HepG2 (cell line): ENCODE measurements at regions not wholly inside any gene's neighbourhood (a gene's known extent, or its start where the extent isn't known, plus 50 kb on each side); places are given as distances from the start of the nearest gene placed in this dataset.

Experiments used
- CC2D1A ChIP-seq: sonication (generic); formaldehyde crosslinking; IDR thresholded peaks from 2 replicates; pipeline ENCODE4 v1.8.1; 2023; ENCODE audit warnings: mild to moderate bottlenecking, missing genetic modification reagents
- KAT2B ChIP-seq: fragments of 150-350 bp; IDR thresholded peaks from 2 replicates; pipeline ENCODE4 v1.6.1; 2014; ENCODE audit warnings: low read depth, low read length, borderline replicate concordance
- MLLT10 ChIP-seq: sonication (generic); formaldehyde crosslinking; IDR thresholded peaks from 2 replicates; pipeline ENCODE4 v1.4.0; 2020; ENCODE audit warnings: missing genetic modification reagents
- NFYB ChIP-seq: sonication (generic); formaldehyde crosslinking; IDR thresholded peaks from 2 replicates; pipeline ENCODE4 v1.4.0; 2020; ENCODE audit warnings: missing genetic modification reagents
- PPARG ChIP-seq: conservative IDR thresholded peaks from 2 replicates; pipeline ENCODE4 v1.6.1; 2016; ENCODE audit warnings: missing biosample characterization, missing genetic modification reagents
- TBX3 ChIP-seq: fragments of 450-650 bp; IDR thresholded peaks from 2 replicates; pipeline ENCODE4 v1.6.1; 2017; ENCODE audit warnings: antibody characterized with exemption, mild to moderate bottlenecking, inconsistent platforms, borderline replicate concordance
- ZBTB3 ChIP-seq: sonication (generic); formaldehyde crosslinking; IDR thresholded peaks from 2 replicates; pipeline ENCODE4 v1.4.0; 2020; ENCODE audit warnings: low read depth, mild to moderate bottlenecking, moderate library complexity, missing genetic modification reagents, borderline replicate concordance
- ZMYM2 ChIP-seq: sonication (generic); formaldehyde crosslinking; IDR thresholded peaks from 2 replicates; pipeline ENCODE4 v1.8.0; 2022; ENCODE audit warnings: mild to moderate bottlenecking, missing genetic modification reagents
- TF ChIP-seq, protein P1 (sequence below): sonication (generic); formaldehyde crosslinking; conservative IDR thresholded peaks from 2 replicates; pipeline ENCODE4 v1.4.0; 2020; ENCODE audit warnings: missing genetic modification reagents
- TF ChIP-seq, protein P2 (sequence below), 2 experiments: fragments of 450-650 bp in 1 of 2; sonication (generic) in 1 of 2; formaldehyde crosslinking in 1 of 2; IDR thresholded peaks; 2 replicates each; pipeline versions ENCODE4 v1.6.1 to v1.8.0; 2016 to 2022; ENCODE audit warnings: antibody characterized with exemption in 1 of 2, mild to moderate bottlenecking in 1 of 2, missing genetic modification reagents in 1 of 2
- TF ChIP-seq, protein P3 (sequence below): sonication (generic); formaldehyde crosslinking; IDR thresholded peaks from 2 replicates; pipeline ENCODE4 v1.4.0; 2020; ENCODE audit warnings: missing genetic modification reagents
- TF ChIP-seq, protein P4 (sequence below): sonication (generic); formaldehyde crosslinking; IDR thresholded peaks from 2 replicates; pipeline ENCODE4 v1.4.0; 2020; ENCODE audit warnings: missing genetic modification reagents, borderline replicate concordance

DNA sequence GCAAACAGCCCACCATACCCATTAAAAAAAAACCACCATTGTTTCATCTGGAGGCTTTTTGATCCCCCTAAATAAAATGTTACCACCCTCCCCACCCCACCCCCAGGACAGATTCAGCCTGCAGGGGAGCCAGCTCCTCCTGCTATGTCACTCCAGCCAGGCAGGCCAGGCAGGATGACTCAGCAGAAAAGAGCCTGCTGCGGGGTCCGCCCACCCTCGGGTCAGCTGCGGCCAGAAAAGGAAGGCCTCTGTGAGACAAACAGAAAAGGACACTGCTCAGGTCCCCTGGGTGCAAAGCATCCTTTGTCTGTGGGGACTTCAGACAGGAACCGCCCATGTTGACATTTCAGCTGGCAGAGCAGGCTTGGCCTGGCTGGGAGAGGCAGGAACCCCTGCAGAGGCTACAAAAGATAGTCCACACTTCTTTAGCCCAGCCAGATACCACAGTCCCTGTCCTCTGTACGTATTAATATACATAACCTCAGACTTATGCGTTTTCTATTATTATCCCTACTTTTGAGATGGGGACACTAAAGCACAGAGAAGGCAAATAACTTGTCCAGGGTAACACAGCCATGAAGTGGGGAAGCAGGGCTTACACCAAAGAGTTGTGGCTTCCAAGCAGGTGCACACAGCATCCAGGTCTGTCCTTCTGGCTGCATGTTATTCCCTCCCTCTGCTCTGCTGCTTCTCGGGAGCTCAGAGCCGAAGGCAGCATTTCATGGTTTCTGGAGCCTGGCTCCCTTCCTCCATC, 147.7 kb downstream of the CPEB2 start (continued):
- TF ChIP-seq, protein P1, sequence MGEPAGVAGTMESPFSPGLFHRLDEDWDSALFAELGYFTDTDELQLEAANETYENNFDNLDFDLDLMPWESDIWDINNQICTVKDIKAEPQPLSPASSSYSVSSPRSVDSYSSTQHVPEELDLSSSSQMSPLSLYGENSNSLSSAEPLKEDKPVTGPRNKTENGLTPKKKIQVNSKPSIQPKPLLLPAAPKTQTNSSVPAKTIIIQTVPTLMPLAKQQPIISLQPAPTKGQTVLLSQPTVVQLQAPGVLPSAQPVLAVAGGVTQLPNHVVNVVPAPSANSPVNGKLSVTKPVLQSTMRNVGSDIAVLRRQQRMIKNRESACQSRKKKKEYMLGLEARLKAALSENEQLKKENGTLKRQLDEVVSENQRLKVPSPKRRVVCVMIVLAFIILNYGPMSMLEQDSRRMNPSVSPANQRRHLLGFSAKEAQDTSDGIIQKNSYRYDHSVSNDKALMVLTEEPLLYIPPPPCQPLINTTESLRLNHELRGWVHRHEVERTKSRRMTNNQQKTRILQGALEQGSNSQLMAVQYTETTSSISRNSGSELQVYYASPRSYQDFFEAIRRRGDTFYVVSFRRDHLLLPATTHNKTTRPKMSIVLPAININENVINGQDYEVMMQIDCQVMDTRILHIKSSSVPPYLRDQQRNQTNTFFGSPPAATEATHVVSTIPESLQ (CRISPR knock-in tag), result no peak
- TF ChIP-seq NFYB (CRISPR knock-in tag), result no peak
- no peak for TF ChIP-seq PPARG (CRISPR knock-in tag)
- TF ChIP-seq, protein P2, sequence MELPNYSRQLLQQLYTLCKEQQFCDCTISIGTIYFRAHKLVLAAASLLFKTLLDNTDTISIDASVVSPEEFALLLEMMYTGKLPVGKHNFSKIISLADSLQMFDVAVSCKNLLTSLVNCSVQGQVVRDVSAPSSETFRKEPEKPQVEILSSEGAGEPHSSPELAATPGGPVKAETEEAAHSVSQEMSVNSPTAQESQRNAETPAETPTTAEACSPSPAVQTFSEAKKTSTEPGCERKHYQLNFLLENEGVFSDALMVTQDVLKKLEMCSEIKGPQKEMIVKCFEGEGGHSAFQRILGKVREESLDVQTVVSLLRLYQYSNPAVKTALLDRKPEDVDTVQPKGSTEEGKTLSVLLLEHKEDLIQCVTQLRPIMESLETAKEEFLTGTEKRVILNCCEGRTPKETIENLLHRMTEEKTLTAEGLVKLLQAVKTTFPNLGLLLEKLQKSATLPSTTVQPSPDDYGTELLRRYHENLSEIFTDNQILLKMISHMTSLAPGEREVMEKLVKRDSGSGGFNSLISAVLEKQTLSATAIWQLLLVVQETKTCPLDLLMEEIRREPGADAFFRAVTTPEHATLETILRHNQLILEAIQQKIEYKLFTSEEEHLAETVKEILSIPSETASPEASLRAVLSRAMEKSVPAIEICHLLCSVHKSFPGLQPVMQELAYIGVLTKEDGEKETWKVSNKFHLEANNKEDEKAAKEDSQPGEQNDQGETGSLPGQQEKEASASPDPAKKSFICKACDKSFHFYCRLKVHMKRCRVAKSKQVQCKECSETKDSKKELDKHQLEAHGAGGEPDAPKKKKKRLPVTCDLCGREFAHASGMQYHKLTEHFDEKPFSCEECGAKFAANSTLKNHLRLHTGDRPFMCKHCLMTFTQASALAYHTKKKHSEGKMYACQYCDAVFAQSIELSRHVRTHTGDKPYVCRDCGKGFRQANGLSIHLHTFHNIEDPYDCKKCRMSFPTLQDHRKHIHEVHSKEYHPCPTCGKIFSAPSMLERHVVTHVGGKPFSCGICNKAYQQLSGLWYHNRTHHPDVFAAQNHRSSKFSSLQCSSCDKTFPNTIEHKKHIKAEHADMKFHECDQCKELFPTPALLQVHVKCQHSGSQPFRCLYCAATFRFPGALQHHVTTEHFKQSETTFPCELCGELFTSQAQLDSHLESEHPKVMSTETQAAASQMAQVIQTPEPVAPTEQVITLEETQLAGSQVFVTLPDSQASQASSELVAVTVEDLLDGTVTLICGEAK (IDR thresholded peaks at IDR 0.05), result no peak
- TF ChIP-seq, protein P2 (CRISPR knock-in tag; IDR thresholded peaks at IDR 0.05), result no peak
- no peak for TF ChIP-seq ZBTB3 (CRISPR knock-in tag)
- TF ChIP-seq MLLT10, result no peak
- no peak for TF ChIP-seq CC2D1A
- no peak for TF ChIP-seq TBX3
- TF ChIP-seq ZMYM2 (CRISPR knock-in tag), result no peak
- TF ChIP-seq, protein P3, sequence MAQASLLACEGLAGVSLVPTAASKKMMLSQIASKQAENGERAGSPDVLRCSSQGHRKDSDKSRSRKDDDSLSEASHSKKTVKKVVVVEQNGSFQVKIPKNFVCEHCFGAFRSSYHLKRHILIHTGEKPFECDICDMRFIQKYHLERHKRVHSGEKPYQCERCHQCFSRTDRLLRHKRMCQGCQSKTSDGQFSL, result no peak
- no peak for TF ChIP-seq KAT2B
- TF ChIP-seq, protein P4, sequence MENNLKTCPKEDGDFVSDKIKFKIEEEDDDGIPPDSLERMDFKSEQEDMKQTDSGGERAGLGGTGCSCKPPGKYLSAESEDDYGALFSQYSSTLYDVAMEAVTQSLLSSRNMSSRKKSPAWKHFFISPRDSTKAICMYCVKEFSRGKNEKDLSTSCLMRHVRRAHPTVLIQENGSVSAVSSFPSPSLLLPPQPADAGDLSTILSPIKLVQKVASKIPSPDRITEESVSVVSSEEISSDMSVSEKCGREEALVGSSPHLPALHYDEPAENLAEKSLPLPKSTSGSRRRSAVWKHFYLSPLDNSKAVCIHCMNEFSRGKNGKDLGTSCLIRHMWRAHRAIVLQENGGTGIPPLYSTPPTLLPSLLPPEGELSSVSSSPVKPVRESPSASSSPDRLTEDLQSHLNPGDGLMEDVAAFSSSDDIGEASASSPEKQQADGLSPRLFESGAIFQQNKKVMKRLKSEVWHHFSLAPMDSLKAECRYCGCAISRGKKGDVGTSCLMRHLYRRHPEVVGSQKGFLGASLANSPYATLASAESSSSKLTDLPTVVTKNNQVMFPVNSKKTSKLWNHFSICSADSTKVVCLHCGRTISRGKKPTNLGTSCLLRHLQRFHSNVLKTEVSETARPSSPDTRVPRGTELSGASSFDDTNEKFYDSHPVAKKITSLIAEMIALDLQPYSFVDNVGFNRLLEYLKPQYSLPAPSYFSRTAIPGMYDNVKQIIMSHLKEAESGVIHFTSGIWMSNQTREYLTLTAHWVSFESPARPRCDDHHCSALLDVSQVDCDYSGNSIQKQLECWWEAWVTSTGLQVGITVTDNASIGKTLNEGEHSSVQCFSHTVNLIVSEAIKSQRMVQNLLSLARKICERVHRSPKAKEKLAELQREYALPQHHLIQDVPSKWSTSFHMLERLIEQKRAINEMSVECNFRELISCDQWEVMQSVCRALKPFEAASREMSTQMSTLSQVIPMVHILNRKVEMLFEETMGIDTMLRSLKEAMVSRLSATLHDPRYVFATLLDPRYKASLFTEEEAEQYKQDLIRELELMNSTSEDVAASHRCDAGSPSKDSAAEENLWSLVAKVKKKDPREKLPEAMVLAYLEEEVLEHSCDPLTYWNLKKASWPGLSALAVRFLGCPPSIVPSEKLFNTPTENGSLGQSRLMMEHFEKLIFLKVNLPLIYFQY, result no peak
